DOHH2 (cell line): ENCODE measurements at regions not wholly inside any gene's neighbourhood (a gene's known extent, or its start where the extent isn't known, plus 50 kb on each side); places are given as distances from the start of the nearest gene placed in this dataset.

Experiments
- EZH2phosphoT487 ChIP-seq: fragments of 200-600 bp; sonication (generic); IDR thresholded peaks from 2 replicates; pipeline ENCODE4 v1.6.1; 2017; ENCODE audit warnings: borderline replicate concordance, mild to moderate bottlenecking, antibody characterized with exemption, low read length, moderate library complexity, mixed read lengths
- TF ChIP-seq, protein P1 (sequence below): fragments of 200-600 bp; sonication (generic); IDR thresholded peaks from one replicate; pipeline ENCODE4 v1.5.1; 2014; ENCODE audit warnings: antibody characterized with exemption, mild to moderate bottlenecking, low read depth, low read length; ENCODE audit not compliant: poor library complexity, severe bottlenecking

DNA sequence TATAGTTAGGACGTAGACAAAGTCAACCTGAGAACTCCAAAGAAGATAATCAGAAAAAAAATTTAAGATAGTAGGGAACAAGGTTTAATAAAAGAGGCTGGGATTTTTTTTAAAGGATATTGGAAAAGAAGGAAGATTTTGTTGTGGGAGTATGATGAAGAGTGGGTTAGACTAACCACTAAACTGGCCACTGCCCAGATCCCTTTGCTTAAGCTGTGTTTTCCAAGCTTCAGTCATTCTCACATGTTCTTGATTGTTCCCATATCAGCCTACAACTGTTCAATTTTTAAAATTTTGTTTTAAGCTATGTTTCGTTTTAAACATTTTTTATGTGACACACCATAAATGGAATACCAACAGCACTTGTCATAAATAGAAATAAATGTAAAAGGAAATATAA is 284.5 kb upstream of the MMADHC start:
- TF ChIP-seq, protein P1, sequence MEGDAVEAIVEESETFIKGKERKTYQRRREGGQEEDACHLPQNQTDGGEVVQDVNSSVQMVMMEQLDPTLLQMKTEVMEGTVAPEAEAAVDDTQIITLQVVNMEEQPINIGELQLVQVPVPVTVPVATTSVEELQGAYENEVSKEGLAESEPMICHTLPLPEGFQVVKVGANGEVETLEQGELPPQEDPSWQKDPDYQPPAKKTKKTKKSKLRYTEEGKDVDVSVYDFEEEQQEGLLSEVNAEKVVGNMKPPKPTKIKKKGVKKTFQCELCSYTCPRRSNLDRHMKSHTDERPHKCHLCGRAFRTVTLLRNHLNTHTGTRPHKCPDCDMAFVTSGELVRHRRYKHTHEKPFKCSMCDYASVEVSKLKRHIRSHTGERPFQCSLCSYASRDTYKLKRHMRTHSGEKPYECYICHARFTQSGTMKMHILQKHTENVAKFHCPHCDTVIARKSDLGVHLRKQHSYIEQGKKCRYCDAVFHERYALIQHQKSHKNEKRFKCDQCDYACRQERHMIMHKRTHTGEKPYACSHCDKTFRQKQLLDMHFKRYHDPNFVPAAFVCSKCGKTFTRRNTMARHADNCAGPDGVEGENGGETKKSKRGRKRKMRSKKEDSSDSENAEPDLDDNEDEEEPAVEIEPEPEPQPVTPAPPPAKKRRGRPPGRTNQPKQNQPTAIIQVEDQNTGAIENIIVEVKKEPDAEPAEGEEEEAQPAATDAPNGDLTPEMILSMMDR: no peak
- no peak for TF ChIP-seq EZH2phosphoT487
